Putamen (tissue), 1 donor: ENCODE measurements at regions not wholly inside any gene's neighbourhood (a gene's known extent, or its start where the extent isn't known, plus 50 kb on each side); places are given as distances from the start of the nearest gene placed in this dataset.
A peak's percentile ranks its signal among the peaks of the same experiment; 100 is the strongest.
"Not testable (repeated sequence)": the region's sequence is repeated elsewhere in the genome, so short reads cannot be mapped to it uniquely, and the experiment has no call there.

ENCODE experiments used
- DNase-seq: peaks from one replicate; pipeline ENCODE4 v3.0.0-alpha.2; 2016; ENCODE audit warnings: low spot score

- no peak for DNase-seq
Observed at GRCh38 chr5:126009566-126009965, 413.6 kb upstream of the GRAMD2B start.

DNA sequence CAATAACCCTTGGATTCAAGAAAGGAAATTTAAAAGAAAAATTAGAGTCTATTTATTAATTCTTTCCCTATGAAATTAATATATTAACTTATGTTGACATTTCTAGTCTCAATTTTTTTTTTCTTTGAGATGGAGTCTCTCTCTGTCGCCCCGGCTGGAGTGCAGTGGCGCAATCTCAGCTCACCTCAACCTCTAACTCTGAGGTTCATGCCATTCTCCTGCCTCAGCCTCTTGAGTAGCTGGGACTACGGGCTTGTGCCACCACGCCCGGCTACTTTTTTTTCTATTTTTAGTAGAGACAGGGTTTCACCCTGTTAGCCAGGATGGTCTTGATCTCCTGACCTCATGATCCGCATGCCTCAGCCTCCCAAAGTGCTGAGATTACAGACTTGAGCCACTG, 411.7 kb upstream of the GRAMD2B start:
- not testable (repeated sequence) for DNase-seq

DNA sequence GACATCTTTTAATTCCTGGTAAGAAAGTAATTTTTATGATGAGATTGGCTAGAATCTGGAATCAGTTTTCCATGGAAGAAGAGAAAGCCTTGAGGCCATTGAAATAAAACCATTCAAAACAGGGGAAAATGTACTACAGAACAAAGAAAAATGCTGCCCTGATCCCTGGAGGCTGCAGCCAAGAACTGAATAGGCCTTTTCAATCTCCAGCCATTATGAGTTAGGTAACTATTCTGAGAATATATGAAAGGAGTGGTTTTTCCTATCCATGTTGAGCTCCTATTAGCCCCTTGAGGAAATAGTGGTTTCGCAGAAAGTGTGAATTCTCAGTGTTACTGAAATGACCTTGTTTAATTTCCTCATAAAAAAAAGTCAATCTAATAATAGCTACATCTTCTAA, 408.5 kb upstream of the GRAMD2B start:
- DNase-seq = no peak

DNA sequence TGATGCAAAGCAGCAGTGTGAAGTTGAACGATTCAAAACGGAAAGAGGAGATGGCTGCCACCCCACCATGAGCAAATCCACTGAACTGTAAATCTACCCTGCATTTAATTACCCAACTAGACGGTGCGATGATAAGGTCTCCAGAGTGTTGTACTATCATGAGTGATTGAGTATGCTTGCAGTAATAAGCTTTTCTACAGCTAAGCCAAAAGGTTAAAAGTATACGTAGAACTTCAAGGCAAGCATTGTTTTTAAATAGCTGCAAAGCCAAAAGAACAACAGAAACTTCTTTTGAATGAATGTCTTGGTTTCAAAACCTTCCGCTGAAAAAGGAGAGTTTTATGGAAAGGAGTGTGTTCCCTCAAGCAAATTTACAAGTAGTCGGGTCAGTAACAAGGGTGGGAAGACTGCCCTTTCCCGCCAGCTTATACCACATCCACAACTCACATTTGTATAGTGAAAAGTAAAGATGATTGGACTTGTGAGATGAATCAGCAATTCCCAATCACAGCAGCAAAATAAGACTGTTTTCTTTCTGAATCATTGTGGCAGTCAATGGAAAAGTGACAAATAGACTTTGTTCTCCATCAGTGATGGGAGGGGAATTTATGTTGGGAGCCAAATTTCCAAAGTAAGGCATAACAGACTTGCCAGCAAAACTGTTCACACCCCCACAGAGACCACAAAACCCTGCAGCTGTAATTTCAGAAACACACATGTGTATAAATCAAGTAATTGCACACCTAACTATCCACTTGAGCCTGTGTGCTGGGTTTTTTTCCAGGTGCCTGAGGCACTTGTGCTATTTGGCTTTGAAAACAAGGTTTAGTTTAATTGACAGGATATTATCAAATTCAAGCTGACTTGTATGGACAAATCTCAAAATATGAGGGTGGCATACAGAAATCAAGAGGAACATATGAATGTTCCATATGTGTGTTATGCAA, 407.7 kb upstream of the GRAMD2B start:
- DNase-seq = peak; percentile 23

- DNase-seq = peak; percentile 31
Observed at GRCh38 chr5:126016256-126016655, 407.0 kb upstream of the GRAMD2B start.

- no peak for DNase-seq
Observed at GRCh38 chr5:126017096-126017495, 406.1 kb upstream of the GRAMD2B start.

DNA sequence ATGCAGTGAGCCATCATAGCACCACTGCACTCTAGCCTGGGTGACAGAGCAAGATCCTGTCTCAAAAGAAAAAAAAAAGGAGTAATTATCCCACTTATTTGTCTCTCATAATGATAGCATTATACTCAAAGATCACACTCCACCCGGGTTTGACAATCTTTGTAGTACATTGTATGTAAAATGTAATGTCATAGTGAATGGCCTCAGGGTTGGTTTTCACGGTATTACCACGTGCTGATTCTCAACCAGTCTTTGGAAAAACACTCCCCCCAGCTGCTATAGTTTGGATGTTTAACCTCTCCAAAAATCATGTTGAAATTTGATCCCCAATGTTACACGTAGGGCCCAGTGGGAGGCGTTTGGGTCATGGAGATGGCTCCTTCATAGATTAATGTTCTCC, 402.4 kb upstream of the GRAMD2B start:
- no peak for DNase-seq

DNA sequence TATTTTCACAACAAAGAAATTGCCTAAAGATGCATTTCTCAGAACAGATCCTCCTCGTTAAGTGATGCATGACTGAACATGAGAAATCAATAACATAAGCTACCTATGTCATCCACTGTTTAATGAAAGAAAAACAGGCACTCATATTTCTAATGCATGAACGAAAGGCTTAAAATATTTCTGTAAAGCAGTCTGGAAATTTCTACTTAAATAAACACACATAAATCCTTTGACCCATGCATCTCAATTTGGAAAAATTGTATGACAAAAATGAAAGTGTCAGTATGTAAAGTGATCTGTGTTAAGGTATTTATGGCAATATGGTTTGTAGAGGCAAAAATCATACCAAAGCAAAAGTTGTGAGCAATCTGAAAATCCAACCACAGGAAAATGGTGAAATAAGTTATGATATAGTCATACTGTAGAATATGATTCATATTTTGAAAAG, 399.2 kb upstream of the GRAMD2B start:
- DNase-seq = no peak

- DNase-seq = no peak
Observed at GRCh38 chr5:126027149-126027548, 396.1 kb upstream of the GRAMD2B start.

DNA sequence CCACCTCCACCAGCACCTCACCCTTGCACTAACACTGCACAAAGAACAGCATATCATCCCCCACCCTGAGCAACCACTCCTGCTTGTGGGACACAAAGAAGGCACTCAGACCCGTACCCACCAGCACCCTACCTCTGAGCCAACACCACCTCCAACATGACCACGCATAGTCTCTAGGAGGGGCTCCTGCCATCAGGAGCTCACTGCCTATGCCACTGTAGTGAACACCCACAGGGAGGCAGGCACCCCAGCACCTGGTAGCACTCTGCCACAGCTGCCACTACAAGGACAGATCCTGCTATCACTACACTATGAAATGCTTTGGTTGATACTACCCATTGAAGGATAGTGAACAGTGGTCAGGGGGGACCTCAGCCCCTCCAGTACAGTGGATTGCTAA, 395.6 kb upstream of the GRAMD2B start:
- no peak for DNase-seq

DNA sequence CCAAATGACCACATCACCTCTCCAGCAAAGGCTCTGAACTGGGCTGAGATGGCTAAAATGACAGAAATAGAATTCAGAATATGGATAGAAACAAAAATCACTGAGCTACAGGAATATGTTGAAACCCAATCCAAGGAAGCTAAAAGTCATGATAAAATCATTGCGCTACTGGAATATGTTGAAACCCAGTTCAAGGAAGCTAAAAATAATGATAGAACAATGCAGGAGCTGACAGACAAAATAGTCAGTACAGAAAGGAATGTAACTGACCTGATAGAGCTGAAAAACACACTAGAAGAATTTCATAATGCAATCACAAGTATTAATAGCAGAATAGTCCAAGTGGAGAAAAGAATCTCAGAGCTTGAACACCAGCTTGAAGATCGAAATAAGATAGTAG, 394.9 kb upstream of the GRAMD2B start:
- DNase-seq = no peak

- DNase-seq = not testable (repeated sequence)
Observed at GRCh38 chr5:126029282-126029681, 393.9 kb upstream of the GRAMD2B start.

GRCh38 chr5:126030698-126031097, 392.5 kb upstream of the GRAMD2B start:
- DNase-seq = no peak

- no peak for DNase-seq
Observed at GRCh38 chr5:126031989-126032716, 391.1 kb upstream of the GRAMD2B start.

GRCh38 chr5:126043688-126044087, 379.5 kb upstream of the GRAMD2B start:
- DNase-seq = no peak

DNA sequence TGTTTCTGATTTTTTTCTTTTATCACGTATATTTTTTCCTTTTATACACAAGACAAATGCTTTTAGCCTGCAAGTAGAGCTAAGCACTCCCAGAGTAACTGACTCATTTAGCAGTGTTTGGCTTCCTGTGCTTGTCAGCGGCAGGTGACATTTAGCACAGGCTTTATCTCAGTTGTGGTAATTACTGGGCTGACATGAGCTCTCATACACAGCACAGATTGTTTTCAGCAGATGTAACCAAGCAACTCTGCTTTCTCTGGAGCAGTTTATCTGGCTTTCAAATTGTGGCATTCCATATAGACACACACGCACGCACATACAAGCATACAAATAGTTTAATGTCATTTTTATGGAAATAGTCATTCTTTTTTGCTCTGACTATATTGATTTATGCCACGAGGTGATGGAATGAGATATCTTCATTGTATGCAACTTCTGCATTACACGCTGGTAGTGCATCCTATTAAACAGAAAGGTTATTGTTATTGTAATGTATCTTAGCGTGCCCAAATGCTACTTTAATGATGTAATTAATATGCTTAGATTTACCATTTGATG, 379.0 kb upstream of the GRAMD2B start:
- no peak for DNase-seq

DNA sequence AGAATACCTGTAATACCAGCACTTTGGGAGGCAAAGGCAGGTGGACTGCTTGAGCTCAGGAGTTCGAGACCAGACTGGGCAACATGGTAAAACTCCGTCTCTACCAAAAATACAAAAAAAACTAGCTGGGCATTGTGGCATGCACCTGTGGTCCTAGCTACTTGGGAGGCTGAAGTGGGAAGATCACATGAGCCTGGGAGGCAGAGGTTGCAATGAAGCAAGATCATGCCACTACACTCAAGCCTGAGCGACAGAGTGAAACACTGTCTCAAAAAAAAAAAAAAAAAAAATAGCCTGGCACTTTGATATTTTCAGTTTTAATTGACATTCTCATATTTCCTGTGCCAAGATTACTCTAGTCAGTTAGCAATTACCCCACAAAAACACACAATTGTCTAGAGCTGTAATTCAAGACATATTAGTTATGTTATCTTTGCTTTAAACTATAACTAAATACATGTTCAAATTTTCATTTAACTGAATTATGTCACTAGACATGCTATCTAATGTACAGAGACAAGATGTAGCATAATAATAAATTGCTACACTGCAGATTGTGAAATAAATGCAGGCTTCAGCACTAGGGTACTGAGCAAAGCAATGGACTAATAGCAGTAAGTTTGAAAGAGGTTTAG, 378.2 kb upstream of the GRAMD2B start:
- no peak for DNase-seq

GRCh38 chr5:126046318-126046717, 376.9 kb upstream of the GRAMD2B start:
- no peak for DNase-seq

DNA sequence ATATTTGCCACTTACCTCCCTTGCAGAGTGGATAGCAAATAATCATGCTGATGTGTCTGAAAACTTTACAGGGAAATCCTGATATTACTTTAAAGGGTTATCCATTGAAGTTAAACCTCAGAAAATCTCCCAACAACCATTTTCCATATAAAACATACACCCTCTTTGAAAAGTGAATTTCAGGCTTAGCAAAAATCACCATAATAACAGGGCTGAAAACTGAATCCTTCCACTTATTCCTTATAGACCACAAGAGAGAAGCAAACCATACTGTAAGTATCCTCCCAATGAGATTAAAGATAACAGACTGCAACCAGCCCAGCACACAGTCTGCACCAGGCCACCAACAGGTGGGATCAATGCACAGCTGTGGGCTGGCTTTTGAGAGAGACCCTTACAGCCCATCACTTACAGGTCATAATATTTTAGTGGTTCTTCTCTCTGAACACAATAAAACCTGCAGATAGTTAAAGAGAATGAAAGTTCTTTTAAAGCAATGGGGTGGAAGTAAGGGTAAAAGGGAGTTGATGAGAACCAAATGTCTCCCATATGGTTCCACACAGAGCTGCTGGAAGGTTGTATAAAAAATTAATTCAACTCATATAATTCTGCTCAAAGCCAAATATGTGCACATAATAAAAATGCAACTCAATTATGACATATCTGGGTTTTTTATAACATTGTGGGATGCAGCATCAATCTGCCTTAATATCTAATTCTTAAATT, 376.2 kb upstream of the GRAMD2B start:
- no peak for DNase-seq

DNA sequence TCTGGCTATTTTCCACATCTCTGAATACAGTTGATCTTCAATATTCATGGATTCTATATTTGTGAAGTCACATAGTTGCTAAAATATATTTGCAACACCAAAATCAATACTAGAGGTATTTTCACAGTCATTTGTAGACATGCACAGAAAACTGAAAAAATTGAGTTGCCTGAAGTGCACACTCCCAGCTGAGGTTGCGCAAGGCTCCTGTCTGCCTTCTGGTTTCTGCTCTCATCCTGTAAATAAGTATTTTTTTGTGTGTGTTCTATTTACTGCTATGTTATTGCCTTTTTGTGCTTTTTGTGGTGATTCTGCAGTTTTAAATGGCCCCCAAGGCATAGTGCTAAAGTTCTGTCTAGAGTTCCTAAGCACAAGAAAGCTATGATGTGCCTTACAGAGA, 371.1 kb upstream of the GRAMD2B start:
- DNase-seq = no peak

DNA sequence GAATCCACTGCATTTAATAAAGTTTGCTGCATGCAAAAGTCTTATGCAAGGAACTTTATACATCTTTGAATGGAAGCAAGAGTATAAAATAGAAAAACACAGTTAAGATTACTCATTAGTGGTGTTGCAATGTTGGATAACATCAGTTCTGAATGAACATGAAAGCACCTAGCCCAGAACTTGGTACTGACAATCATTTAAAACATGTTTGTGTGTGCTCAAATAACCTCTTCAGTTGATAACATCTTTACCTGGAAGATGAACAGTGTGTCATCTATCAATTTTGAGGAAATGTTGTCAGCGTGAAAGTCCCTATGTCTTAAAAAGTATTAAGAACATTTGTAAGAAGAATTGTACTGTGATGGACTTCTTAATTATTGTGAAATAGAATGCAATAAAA, 370.4 kb upstream of the GRAMD2B start:
- DNase-seq = no peak

- DNase-seq = no peak
Observed at GRCh38 chr5:126053630-126054029, 369.6 kb upstream of the GRAMD2B start.
